ENCODE measurements at regions not wholly inside any gene's neighbourhood (a gene's known extent, or its start where the extent isn't known, plus 50 kb on each side); places are given as distances from the start of the nearest gene placed in this dataset.

DNA sequence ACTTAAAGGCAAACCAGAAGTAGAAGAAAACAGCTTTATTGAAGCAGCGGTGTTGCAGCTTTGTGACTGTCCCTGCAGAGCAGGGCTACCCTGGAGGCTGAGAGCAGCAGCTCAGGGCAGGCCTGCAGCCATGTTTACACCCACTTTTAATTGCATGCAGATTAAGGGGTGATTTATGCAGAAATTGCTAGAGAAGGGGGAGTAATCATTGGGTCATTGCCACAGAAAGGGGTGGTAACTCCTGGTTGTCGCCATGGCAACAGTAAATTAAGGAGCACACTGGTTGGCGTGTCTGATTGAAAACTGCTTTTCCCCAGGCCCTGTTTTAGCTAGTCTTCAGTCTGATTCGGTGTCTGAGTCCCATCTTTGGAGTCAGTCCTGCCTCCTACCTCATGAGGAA is 195.4 kb upstream of the HDAC4 start:
- TF ChIP-seq EP300 (IDR thresholded peaks at IDR 0.05; ENCODE audit: low read depth) (no peak), POLR2A (IDR thresholded peaks at IDR 0.05) (no peak)
- TF ChIP-seq, protein P1, sequence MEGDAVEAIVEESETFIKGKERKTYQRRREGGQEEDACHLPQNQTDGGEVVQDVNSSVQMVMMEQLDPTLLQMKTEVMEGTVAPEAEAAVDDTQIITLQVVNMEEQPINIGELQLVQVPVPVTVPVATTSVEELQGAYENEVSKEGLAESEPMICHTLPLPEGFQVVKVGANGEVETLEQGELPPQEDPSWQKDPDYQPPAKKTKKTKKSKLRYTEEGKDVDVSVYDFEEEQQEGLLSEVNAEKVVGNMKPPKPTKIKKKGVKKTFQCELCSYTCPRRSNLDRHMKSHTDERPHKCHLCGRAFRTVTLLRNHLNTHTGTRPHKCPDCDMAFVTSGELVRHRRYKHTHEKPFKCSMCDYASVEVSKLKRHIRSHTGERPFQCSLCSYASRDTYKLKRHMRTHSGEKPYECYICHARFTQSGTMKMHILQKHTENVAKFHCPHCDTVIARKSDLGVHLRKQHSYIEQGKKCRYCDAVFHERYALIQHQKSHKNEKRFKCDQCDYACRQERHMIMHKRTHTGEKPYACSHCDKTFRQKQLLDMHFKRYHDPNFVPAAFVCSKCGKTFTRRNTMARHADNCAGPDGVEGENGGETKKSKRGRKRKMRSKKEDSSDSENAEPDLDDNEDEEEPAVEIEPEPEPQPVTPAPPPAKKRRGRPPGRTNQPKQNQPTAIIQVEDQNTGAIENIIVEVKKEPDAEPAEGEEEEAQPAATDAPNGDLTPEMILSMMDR (IDR thresholded peaks at IDR 0.05) = no peak
